H1 (cell line): ENCODE measurements at regions not wholly inside any gene's neighbourhood (a gene's known extent, or its start where the extent isn't known, plus 50 kb on each side); places are given as distances from the start of the nearest gene placed in this dataset.

ENCODE experiments used
- TF ChIP-seq, protein P1 (sequence below), 3 experiments: IDR thresholded peaks; 1 replicate in 2 of 3; 2 replicates in 1 of 3; pipeline versions ENCODE4 v1.5.1 to v1.6.1; 2011; ENCODE audit warnings: low read length in 3 of 3, mild to moderate bottlenecking in 3 of 3, inconsistent platforms in 2 of 3, low read depth in 1 of 3, moderate library complexity in 1 of 3; ENCODE audit not compliant: insufficient read depth in 1 of 3; ENCODE audit errors: control extremely low read depth in 1 of 3

DNA sequence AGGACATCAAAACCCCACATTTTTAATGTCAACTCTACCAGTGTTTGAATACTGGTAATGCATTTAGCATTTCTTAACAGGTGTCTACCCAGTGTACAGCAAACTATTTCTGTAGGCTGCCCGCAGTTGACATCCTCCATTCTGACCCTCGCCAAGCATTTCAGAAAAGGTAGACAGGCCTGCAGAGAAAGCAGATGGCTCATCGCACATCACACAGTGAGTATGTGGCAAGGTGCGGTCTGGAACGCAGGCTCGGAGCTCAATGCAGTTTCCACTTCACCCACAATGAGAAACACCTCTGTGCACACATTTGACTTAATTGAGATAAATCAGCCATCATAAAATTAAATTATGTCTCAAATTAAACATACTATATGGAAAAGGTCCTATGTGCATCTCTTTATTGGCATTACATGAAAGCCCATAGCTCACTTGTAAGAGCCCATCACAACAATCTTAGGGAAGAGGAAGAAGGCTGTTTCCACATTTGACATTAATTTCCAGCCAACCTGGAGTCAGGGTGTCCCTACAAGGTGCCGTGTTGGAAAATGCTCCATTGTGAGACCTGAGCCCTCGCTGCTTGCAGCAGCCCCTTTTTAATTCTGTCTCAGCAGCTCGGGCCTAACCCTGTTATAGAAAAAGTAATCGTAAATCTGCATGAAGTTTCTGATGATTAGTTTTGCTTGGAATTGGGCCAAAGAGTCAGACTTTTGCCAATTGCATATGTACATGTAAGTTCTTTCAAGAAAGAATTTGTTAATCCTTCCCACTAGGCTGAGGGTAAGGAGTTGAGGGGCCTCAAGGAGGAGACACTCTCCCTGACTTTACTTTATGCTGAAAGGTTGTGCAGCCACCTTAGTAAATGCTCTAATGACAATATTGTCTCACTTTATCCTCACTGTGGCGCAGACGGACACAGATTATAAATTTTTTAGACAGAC lies 378.7 kb upstream of the DYNLRB2 start (continued):
- TF ChIP-seq, protein P1, sequence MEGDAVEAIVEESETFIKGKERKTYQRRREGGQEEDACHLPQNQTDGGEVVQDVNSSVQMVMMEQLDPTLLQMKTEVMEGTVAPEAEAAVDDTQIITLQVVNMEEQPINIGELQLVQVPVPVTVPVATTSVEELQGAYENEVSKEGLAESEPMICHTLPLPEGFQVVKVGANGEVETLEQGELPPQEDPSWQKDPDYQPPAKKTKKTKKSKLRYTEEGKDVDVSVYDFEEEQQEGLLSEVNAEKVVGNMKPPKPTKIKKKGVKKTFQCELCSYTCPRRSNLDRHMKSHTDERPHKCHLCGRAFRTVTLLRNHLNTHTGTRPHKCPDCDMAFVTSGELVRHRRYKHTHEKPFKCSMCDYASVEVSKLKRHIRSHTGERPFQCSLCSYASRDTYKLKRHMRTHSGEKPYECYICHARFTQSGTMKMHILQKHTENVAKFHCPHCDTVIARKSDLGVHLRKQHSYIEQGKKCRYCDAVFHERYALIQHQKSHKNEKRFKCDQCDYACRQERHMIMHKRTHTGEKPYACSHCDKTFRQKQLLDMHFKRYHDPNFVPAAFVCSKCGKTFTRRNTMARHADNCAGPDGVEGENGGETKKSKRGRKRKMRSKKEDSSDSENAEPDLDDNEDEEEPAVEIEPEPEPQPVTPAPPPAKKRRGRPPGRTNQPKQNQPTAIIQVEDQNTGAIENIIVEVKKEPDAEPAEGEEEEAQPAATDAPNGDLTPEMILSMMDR (IDR thresholded peaks at IDR 0.05; ENCODE audit: control extremely low read depth in 1 of 3, insufficient read depth in 1 of 3, low read depth in 1 of 3, low read length in 3 of 3): no peak
